ENCODE measurements at regions not wholly inside any gene's neighbourhood (a gene's known extent, or its start where the extent isn't known, plus 50 kb on each side); places are given as distances from the start of the nearest gene placed in this dataset.

DNA sequence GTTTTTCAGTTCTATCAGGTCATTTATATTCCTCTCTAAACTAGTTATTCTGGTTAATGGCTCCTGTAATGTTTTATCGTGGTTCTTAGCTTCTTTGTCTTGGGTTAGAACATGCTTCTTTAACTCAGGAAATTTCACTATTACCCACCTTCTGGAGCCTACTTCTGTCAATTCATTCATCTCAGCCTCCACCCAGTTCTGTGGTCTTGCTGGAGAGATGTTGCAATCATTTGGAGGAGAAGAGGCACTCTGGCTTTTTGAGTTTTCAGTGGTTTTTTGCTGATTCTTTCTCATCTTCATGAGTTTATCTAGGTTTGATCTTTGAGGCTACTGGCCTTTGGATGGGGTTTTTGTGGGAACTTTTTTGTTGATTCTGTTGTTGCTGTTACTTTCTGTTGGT lies 213.0 kb downstream of the BRINP2 start:
- TF ChIP-seq POLR2AphosphoS5 (IDR thresholded peaks at IDR 0.05) (no peak), POLR2A (IDR thresholded peaks at IDR 0.05) (no peak)
- TF ChIP-seq, protein P1, sequence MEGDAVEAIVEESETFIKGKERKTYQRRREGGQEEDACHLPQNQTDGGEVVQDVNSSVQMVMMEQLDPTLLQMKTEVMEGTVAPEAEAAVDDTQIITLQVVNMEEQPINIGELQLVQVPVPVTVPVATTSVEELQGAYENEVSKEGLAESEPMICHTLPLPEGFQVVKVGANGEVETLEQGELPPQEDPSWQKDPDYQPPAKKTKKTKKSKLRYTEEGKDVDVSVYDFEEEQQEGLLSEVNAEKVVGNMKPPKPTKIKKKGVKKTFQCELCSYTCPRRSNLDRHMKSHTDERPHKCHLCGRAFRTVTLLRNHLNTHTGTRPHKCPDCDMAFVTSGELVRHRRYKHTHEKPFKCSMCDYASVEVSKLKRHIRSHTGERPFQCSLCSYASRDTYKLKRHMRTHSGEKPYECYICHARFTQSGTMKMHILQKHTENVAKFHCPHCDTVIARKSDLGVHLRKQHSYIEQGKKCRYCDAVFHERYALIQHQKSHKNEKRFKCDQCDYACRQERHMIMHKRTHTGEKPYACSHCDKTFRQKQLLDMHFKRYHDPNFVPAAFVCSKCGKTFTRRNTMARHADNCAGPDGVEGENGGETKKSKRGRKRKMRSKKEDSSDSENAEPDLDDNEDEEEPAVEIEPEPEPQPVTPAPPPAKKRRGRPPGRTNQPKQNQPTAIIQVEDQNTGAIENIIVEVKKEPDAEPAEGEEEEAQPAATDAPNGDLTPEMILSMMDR (IDR thresholded peaks at IDR 0.05) = no peak

Measured in breast epithelium (tissue), 3 donors.